GM21515 (cell line): ENCODE measurements at regions not wholly inside any gene's neighbourhood (a gene's known extent, or its start where the extent isn't known, plus 50 kb on each side); places are given as distances from the start of the nearest gene placed in this dataset.

ENCODE experiments used
- ATAC-seq: cut with Tn5 transposase; IDR thresholded peaks from one replicate; pipeline ENCODE4 v1.9.1; 2021; ENCODE audit not compliant: unreplicated experiment

DNA sequence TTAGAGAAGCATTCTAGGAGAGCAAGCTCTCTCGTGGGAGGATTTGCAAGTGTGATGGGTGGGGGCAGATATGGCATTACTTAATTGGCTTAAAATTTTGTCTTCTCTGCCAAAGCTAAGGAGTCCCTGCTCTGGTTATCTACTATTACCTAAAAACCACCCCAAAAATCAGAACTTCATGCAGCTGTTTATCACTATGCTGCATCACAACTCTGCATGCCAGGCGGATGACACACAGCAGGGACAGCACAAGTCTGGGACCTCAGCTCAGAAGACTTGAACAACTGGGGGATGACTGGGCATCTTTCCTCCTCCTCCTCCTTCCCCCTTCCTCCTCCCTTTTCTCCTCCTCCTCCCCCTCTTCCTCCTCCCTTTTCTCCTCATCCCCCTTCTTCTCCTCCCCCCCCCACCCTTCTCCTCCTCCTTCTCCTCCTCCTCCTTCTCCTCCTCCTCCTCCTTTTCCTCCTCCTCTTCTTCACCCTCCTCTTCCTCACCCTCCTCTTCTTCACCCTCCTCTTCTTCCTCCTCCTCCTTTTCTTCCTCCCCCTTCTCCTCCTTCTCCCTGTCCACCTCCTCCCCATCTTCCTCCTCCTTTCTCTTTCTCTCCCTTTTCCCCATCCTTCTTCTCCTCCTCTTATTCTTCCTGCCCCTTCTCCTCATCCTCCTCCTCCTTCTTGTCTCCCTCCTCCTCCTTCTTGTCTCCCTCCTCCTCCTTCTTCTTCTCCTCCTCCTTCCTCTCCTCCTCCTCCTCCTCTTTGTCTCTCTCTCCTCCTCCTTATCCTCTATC, 218.6 kb upstream of the PMEPA1 start:
- ATAC-seq, result no peak

DNA sequence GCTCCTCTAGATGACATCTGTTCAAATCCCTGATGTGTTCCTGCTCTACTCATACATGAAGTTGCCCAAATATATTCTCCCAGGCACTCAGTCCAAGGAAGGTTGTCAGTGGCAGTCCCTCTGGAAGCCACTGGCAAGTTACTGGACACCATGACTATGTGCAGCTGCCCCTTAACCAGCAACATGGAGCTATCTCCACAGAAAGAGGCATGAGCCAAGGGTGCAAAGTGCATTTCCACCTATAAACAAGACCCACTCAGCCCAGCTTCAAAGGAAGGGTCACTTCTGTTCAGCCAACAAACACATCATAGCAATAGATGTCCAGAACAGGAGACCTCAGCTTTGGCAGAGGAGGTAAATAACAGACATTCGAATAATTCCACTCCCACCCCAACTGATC, 217.6 kb upstream of the PMEPA1 start:
- ATAC-seq, result no peak

DNA sequence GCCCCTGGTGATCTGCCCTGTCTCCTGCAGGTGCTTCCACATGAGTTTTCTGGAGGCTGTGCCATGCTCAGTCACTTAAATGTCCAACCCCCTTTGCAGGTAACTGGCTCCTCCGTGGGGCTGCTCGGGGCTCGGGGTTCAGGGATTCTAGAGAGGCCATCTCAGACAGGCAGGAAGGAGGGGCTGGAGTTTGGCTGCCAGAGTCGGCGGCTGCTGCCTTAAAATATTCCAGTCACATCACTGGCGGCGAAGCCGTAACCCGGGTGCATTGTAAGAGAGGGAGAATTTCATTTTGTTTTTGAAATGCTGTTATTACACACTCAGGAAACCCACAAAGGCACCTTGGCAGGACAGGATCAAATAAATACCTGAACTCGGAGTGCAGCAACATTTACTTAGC, 212.9 kb upstream of the PMEPA1 start:
- ATAC-seq, result no peak

DNA sequence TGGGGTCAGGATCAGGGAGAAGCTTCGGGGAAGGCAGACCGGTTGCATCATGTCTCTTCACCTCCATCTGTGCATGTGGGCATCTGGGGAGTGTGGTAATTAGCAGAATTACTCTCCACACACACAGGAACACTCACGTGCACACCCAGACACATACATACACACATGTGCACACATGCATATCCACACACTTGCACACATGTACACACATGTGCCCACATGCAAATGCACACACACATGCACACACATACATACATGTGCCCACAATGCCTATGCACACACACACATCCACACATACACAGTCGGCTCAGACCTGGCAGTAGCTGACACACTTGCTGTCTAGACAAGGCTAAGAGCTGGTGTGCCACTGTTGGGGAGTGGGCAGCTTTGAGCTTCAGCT, 212.3 kb upstream of the PMEPA1 start:
- no peak for ATAC-seq

DNA sequence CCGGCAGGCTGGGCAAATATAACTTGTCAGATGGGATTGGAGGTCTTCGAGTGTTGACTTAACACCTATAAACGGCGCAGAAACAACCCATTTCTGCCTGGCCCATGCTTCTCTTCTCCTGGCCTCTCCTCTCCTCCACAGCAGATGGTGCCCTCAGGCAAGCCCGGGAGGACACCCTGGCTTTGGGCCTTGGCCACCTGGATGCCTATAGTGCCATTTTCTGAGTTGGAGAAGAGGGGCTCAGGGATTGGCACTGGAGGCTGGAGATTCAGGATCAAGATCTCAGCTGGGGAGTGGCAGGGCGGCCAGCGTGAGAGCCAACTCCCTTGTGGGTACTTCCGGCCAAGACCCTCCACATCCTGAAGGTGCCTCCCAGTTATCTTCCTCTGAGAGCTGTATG, 211.9 kb upstream of the PMEPA1 start:
- no peak for ATAC-seq

DNA sequence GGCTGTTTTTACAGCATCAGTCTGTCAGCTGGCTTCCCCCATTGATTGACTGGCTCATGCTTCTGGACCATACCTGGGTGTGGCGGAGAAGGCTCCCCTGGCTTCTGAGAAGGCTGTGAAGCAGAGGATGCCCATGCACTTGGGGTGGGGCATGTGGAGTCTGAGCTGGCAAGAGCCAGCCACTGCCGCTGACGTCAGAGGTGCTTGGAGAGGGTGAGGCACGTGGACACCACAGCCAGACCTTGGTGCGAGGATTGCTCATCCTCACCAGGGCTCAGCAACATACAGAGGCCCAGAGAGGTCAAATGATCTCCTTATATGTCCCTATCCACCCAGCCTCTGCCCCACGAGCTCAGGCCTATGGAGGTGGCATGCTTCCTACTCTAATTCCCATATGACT, 211.2 kb upstream of the PMEPA1 start:
- ATAC-seq, result no peak

DNA sequence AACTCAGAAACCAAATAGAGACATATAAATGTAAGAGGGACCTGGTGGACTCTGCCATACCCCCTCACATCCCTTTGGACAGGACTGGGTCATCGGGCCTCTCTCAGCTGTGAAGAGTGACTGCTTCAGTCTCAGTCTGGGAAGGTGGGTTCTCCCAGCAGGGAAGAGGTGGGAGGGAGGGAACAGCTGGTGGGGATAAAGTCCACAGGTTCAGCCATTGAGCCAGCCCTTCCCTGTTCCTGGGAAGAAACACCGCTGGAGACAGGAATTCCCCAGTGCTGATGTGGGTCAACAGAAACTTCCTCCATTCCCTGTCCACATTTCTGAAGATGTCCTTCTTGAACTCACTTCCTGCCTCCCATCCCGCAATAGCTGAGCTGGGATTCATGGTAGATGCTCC, 209.2 kb upstream of the PMEPA1 start:
- no peak for ATAC-seq

GRCh38 chr20:57918551-57918950, 208.7 kb upstream of the PMEPA1 start:
- no peak for ATAC-seq

- no peak for ATAC-seq
These were observed 204.4 kb upstream of the PMEPA1 start for GRCh38 chr20:57914205-57914604.

DNA sequence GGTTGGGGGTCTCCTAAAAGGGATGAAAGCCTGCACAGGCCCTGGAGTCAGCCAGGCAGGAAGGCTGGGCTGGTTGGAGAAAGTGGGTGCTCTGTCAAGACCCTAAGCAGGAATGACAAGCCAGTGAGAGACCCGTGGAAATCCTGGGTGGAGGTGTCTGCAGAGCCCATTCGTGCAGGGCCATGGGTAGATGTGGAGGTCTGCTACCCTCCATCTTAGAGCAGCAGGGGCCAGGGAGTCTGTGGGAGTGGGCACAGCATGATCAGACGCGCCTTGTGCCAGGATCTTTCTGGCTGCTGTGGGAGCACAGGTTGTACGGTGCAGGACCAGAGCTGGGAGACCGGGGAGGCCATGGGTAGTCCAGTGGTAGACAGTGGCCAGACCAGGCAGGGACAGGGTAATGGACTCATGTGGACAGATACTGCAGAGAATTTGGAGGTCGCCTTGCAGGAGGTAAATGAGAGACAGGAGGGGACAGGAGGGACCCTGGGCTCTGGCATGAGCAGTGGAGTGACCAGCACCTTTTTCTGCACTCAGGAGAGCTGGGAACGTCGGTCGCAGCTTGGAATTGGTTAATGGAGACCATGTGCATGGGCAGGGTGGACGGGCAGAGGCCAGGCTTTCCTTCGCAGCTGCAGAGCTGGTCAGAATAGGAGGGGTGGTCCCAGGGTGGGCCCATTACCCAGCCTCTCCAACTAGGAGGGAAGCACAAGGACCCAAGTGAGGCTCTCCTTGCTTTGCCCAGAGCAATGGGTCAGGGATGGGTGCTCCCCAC, 203.5 kb upstream of the PMEPA1 start:
- no peak for ATAC-seq

- no peak for ATAC-seq
These were observed 202.4 kb upstream of the PMEPA1 start for GRCh38 chr20:57912227-57912582.

GRCh38 chr20:57911512-57912226, 201.9 kb upstream of the PMEPA1 start:
- no peak for ATAC-seq

DNA sequence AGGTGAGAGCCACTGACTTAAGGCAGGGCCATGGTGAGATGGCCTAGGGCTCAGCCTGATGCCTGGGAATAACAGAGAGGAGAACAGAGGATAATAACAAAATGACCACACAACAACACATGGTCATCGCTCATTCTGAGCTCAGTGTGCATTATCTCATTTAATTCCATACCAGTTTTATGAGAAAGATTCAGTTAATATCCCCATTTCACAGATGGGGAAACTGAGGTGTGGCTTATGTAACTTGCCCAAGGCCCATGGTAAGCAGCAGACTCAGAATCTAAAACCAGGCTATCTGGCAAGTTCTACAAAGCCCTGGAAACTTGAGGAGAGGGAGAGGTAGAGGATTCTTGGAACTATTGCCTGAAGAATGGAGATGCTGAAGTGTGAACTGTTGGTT, 200.9 kb upstream of the PMEPA1 start:
- ATAC-seq, result no peak

- ATAC-seq, result no peak
These were observed 200.0 kb upstream of the PMEPA1 start for GRCh38 chr20:57909763-57910331.

DNA sequence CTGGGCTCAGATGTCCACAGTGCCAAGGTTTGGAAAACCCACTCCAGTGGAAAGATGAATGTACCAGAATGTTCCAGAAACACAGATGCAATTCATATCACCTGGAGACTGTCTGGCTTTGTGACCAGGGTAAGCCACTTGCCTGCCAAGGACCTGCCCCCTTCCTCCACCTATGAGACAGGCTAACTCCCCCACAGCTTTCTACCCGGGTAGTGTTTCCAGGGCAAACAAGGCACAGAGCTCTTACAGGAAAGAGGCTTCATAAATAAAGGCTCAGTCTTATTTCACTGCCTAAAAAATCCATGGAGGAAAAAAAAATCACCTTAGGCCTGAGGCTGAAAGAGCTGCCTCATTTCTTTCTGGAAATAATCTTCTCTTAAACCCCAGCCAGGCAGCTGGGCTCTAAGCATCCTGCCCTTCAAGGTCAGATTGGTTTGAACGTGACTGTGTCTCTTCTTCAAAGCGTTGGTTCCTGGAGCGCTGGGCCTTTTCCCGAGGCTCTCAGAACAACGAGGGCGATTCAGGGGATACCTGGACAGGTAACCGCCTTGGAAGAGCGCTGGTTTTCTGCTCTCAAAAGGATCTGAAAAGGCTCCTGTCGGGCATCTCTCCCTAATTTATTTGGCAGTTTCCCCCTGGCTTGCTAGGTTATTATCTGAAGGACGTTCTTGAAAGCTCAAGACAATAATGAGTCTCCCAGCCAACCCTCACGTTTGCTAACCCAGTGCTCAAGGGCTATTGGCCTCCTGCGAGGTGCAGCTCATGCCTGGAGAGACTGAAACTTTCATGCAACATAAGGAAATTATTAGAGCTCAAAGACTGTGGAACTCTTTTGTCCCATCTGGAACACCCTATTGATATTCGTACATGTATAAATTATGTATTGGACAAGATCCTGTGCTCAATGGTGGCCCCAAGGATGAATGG, 199.2 kb upstream of the PMEPA1 start:
- no peak for ATAC-seq

DNA sequence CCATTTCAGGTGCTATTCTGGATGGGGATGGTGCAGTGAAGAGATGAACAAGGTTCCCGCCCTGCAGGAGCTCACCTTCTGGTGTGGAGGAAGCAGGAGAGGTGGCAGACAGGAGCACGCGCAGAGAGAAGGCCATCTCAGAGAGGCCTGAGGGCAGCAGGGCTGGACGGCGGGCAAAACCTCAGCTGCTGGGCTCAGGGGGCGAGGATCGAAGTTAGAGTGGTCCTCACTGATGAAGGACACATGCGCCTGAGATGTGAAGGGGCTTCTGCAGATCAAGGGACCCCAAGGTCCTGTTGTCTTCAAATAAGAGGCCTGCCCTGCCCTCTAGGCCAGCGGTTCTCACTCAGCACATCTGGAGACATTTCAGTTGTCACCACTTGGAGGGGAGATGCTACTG, 198.4 kb upstream of the PMEPA1 start:
- ATAC-seq, result no peak

DNA sequence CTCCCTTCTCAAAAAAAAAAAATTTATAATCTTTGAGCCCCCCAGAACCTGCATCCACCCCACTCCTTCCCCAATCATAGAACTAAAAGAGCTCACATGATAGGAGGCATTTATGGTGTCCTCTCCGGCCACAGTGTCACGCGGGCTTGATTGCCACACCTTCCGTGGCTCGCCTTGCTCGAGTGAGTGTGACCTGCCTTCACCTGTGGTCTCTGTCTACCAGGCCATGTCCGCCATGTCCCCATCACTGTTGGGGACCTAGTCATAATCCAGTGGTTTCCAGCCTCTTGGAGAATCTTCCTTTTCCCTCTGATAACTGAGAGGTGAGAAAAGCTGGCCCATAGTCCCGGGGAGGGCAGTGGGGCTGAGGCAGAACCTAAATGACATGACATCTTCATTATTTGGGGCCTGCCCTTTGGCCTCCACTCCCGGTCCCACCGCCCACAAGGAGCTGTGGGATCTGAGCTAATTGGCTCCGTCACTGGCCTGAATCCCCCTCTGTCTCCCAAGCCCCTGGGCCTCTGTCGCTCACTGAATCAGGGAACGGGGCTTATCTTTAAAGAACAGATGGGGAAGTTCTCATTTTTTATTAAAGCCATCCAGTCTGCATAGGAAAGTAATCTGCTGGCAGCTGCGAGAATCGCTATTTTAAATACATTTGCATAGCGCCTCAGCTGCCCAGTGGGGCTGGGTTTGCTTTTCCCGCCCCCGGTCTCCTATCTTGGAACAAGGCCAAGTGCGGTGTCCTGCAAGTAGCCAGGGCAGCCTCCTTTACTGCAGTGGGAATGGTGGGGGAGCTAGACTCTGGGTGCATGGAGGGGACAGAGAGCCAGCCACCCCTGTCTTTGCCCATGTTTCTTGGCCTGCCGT, 197.6 kb upstream of the PMEPA1 start:
- ATAC-seq, result no peak

- ATAC-seq, result no peak
These were observed 195.6 kb upstream of the PMEPA1 start for GRCh38 chr20:57905448-57905847.

DNA sequence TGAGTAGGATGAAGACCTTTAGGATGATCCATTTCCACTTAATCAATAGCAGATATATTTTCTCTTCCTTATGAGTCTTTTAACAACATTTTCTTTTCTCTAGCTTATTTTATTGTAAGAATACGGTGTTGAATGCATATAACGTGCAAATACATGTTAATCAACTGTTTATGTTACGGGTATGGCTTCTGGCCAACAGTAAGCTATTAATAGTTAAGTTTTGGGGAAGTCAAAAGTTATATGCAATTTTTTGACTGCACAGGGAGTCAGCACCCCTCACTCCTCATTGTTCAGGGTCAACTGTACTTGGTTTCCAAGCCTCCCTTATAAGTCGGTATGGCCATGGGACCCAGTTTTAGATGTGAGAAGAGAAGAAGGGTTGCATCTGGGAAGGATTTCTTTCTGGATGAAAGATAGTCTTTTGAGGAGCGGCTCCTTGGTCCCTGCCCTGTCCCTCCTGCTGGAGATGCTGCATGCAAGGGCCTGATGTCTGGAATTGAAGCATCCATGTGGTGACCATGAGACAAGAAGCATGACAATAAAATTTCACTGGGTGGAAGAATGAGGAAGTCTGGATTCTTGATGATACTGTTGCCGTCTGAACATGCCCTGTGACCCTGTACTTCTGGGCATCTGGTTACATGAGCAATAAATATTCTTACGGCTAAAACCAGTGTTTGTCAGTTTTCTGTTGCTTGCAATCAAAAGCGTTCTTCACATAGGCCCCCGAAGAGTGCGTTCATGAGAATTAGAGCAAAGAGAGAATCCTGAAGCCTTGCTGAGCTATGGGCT, 194.7 kb upstream of the PMEPA1 start:
- no peak for ATAC-seq
